Peyer's patch (tissue), 4 donors: ENCODE measurements at regions not wholly inside any gene's neighbourhood (a gene's known extent, or its start where the extent isn't known, plus 50 kb on each side); places are given as distances from the start of the nearest gene placed in this dataset.

Experiments used
- DNase-seq, 3 donors: peaks; one replicate each; pipeline ENCODE4 v3.0.0-alpha.2; 2017 to 2019
- H3K27ac ChIP-seq, 4 donors: fragments of 200-600 bp; sonication (generic); one replicate each; pipeline ENCODE4 v1.5.1; 2016 to 2019
- H3K27me3 ChIP-seq, 2 donors: fragments of 200-600 bp; sonication (generic); one replicate each; pipeline ENCODE4 v1.5.1; 2019
- H3K36me3 ChIP-seq, 3 donors: fragments of 200-600 bp; sonication (generic); one replicate each; pipeline ENCODE4 v1.5.1; 2016 to 2019
- H3K4me1 ChIP-seq, 4 donors: fragments of 200-600 bp; sonication (generic); one replicate each; pipeline ENCODE4 v1.5.1; 2016 to 2019
- H3K4me3 ChIP-seq, 4 donors: fragments of 200-600 bp; sonication (generic); 1 replicate in 3 of 4; 2 replicates in 1 of 4; pipeline ENCODE4 v1.5.1; 2016 to 2019; ENCODE audit warnings: mild to moderate bottlenecking in 1 of 4
- H3K9me3 ChIP-seq, 4 donors: fragments of 200-600 bp; sonication (generic); one replicate each; pipeline ENCODE4 v1.5.1; 2016 to 2019; ENCODE audit warnings: mild to moderate bottlenecking in 1 of 4
- POLR2A ChIP-seq, 2 donors: fragments of 450-650 bp; IDR thresholded peaks; one replicate each; pipeline ENCODE4 v1.5.1; 2017; ENCODE audit warnings: antibody characterized with exemption in 2 of 2, mild to moderate bottlenecking in 2 of 2, moderate library complexity in 2 of 2
- TF ChIP-seq, protein P1 (sequence below), 6 experiments: fragments of 450-650 bp in 4 of 6; fragments of 200-600 bp in 2 of 6; sonication (generic) in 1 of 6; IDR thresholded peaks; one replicate each; pipeline ENCODE4 v1.5.1; 2017 to 2019; ENCODE audit warnings: antibody characterized with exemption in 6 of 6, mild to moderate bottlenecking in 3 of 6, moderate library complexity in 1 of 6

GRCh38 chr13:90395348-90395747 is 952.1 kb upstream of the MIR17HG start:
- Histone ChIP-seq H3K36me3 (no peaks in the 10 kb centered on the region), H3K9me3 (peaks cover 0 to 7% (median 0%) of the 10 kb centered on the region in 4 donors), H3K27me3 (no peaks in the 10 kb centered on the region), H3K4me1 (no peaks in the 10 kb centered on the region), H3K4me3 (no peak overlapping the region), H3K27ac (no peak overlapping the region)
- TF ChIP-seq POLR2A (IDR thresholded peaks at IDR 0.05): no peak
- no peak for DNase-seq

DNA sequence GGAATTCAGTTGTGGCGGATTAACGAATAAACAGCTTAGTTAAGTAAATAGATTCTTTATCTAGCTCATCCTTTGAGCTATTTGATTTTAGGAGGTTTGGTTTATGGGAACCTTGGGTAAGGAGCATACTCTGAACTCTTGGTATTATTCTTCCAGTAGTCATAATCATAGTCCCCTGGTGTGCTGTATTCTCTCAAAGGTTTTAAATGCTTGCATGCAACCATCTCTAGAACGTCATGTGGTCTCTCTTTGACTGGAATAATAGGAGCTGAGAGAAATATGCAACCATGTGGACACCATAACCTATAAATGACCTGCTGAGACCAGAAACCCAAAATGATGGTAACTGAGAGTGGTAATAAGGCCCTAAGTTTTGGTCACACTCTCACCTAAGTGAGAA is 951.6 kb upstream of the MIR17HG start:
- Histone ChIP-seq H3K9me3 (peaks cover 0 to 7% (median 0%) of the 10 kb centered on the region in 4 donors), H3K4me1 (no peaks in the 10 kb centered on the region), H3K36me3 (no peaks in the 10 kb centered on the region), H3K27me3 (no peaks in the 10 kb centered on the region), H3K27ac (no peak overlapping the region), H3K4me3 (no peak overlapping the region)
- no peak for TF ChIP-seq POLR2A (IDR thresholded peaks at IDR 0.05)
- TF ChIP-seq, protein P1, sequence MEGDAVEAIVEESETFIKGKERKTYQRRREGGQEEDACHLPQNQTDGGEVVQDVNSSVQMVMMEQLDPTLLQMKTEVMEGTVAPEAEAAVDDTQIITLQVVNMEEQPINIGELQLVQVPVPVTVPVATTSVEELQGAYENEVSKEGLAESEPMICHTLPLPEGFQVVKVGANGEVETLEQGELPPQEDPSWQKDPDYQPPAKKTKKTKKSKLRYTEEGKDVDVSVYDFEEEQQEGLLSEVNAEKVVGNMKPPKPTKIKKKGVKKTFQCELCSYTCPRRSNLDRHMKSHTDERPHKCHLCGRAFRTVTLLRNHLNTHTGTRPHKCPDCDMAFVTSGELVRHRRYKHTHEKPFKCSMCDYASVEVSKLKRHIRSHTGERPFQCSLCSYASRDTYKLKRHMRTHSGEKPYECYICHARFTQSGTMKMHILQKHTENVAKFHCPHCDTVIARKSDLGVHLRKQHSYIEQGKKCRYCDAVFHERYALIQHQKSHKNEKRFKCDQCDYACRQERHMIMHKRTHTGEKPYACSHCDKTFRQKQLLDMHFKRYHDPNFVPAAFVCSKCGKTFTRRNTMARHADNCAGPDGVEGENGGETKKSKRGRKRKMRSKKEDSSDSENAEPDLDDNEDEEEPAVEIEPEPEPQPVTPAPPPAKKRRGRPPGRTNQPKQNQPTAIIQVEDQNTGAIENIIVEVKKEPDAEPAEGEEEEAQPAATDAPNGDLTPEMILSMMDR (IDR thresholded peaks at IDR 0.05): no peak
- DNase-seq: no peak

- Histone ChIP-seq H3K27me3 (no peaks in the 10 kb centered on the region), H3K36me3 (no peaks in the 10 kb centered on the region), H3K4me1 (no peaks in the 10 kb centered on the region), H3K27ac (no peak overlapping the region), H3K4me3 (no peak overlapping the region), H3K9me3 (peaks cover 0 to 7% (median 0%) of the 10 kb centered on the region in 4 donors)
- DNase-seq: no peak
- TF ChIP-seq POLR2A (IDR thresholded peaks at IDR 0.05): no peak
- TF ChIP-seq, protein P1 (IDR thresholded peaks at IDR 0.05): no peak
Measured at GRCh38 chr13:90396266-90396665, 951.2 kb upstream of the MIR17HG start.

- Histone ChIP-seq H3K27ac (no peak overlapping the region), H3K4me1 (no peaks in the 10 kb centered on the region), H3K36me3 (no peaks in the 10 kb centered on the region), H3K9me3 (peaks cover 0 to 7% (median 0%) of the 10 kb centered on the region in 4 donors), H3K4me3 (no peak overlapping the region), H3K27me3 (no peaks in the 10 kb centered on the region)
- TF ChIP-seq POLR2A (IDR thresholded peaks at IDR 0.05): no peak
- TF ChIP-seq, protein P1 (IDR thresholded peaks at IDR 0.05): no peak
- no peak for DNase-seq
Measured at GRCh38 chr13:90397503-90397902, 950.0 kb upstream of the MIR17HG start.

- DNase-seq: no peak
- peaks cover 0 to 7% (median 0%) of the 10 kb centered on the region in 4 donors for H3K9me3 ChIP-seq
- TF ChIP-seq, protein P1 (IDR thresholded peaks at IDR 0.05): no peak
- TF ChIP-seq POLR2A (IDR thresholded peaks at IDR 0.05): no peak
- H3K27me3 ChIP-seq: no peaks in the 10 kb centered on the region
- no peak overlapping the region for H3K27ac ChIP-seq
- no peak overlapping the region for H3K4me3 ChIP-seq
- no peaks in the 10 kb centered on the region for H3K4me1 ChIP-seq
- no peaks in the 10 kb centered on the region for H3K36me3 ChIP-seq
Measured at GRCh38 chr13:90400372-90400771, 947.1 kb upstream of the MIR17HG start.

DNA sequence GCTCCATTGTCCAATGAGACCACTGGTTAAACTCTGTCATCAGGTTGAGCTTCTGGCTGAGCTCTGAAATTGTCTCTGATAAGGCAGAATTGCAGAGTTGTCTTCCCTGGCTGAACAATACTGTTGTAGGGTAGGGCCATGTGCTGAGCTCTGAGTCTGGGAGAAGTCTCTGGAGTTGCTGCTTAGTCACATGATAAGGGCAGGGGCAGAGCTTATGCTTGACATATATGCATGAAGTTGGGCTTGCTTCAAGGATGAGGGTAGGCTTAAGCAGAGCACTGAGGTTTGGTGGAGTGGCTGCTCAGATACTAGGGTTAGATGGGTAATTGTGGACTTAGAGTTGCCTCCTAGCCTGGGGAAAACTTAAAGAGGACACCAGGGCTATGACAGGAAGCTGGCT is 946.3 kb upstream of the MIR17HG start:
- H3K4me3 ChIP-seq: no peak overlapping the region

More for the DNA sequence above, 946.3 kb upstream of the MIR17HG start:
- no peaks in the 10 kb centered on the region for H3K36me3 ChIP-seq
- H3K27me3 ChIP-seq: no peaks in the 10 kb centered on the region
- H3K9me3 ChIP-seq: peaks cover 0 to 7% (median 0%) of the 10 kb centered on the region in 4 donors
- no peaks in the 10 kb centered on the region for H3K4me1 ChIP-seq
- no peak overlapping the region for H3K27ac ChIP-seq
- TF ChIP-seq POLR2A (IDR thresholded peaks at IDR 0.05): no peak
- TF ChIP-seq, protein P1 (IDR thresholded peaks at IDR 0.05): no peak
- DNase-seq: no peak
